NCI-H146 treated with DMSO at 0.1 percent for 48 hours (cell line): ENCODE measurements at regions not wholly inside any gene's neighbourhood (a gene's known extent, or its start where the extent isn't known, plus 50 kb on each side); places are given as distances from the start of the nearest gene placed in this dataset.
A peak's percentile ranks its signal among the peaks of the same experiment; 100 is the strongest.

ENCODE experiments used
- DNase-seq: peaks from one replicate; lab custom pipeline; 2025; ENCODE audit not compliant: unreplicated experiment; lab: John Stamatoyannopoulos, UW

GRCh38 chr21:38734646-38735365, 70.9 kb upstream of the ETS2 start:
- DNase-seq, result no peak

GRCh38 chr21:38735626-38736206, 70.0 kb upstream of the ETS2 start:
- DNase-seq, result no peak

GRCh38 chr21:38740090-38740489, 65.6 kb upstream of the ETS2 start:
- peak; percentile 6 for DNase-seq

DNA sequence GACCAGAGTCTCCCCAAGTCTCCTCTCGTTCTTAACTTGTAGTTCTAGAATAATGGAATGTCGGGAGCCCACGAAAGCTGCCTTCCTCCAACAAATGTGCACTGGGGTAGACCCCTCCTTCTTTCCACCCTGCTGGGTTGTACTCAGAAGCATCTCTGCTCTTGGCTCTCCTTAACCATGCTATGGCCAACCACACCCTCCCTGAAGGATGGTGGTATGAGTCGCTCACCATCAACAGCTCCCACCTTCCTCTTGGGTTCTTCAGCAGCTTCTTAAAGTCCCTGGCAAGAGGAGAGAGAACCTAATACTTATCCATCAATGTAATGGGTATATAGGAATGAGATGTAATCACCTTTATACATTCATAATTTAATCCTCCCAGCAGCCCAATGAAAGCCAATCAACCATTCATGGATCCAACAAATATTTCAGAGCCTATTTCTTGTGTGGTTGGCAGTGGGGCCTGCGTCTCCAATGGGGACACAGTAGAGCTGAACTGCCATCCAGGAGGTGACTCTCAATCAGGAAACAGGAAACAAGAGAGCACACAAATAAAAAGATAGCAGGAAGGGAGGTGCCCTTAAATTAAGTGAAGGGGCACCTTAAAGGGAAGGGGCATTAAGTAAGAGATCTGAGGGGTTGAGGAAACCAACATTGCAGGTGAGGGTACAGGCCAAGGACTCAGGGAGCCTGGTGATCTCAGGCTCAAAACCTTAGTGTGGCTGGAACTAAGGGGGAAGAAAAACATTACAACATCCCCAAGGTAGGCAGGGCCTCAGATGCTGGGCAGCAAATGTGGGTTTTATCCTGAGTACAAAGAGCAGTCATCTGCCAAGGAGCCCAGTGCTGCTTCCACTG, 64.4 kb upstream of the ETS2 start:
- no peak for DNase-seq

- no peak for DNase-seq
Observed at GRCh38 chr21:38741950-38742256, 63.8 kb upstream of the ETS2 start.

- DNase-seq, result no peak
Observed at GRCh38 chr21:38742580-38743260, 63.0 kb upstream of the ETS2 start.

DNA sequence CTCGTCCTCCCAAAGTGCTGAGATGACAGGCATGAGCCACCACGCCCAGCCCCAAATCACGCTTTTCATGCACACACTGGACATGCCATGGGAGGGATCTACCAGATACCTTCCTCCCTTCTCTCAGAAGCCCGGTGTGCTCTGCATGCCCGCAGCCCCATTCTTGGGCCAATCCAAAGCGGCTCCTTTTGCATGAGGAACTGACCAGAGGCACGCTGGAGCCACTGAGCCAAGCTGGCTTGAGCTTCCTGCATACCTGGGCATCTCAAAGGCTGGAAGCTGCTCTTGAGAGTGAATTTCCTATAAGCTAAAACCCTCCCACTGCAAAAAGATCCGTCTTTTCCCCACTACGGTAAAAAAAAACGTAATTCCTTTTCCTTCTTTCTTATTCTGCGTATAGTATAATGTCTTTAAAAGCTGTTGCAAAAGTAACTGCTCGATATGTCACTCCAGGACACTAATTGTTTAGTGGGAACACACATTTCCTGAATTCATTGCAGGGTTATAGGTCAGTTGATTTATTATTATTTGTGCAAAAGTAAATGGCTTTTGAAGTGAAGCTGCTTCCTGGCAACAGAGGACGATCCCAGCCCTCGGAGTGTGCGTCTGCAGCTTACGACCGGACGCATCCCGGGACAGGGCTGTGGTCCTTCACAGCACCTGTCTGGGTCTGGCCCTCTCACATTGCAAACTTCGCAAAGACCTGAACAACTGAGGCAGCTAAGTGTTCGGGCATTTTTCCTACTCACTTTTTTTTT, 61.8 kb upstream of the ETS2 start:
- peak; percentile 25 for DNase-seq

DNA sequence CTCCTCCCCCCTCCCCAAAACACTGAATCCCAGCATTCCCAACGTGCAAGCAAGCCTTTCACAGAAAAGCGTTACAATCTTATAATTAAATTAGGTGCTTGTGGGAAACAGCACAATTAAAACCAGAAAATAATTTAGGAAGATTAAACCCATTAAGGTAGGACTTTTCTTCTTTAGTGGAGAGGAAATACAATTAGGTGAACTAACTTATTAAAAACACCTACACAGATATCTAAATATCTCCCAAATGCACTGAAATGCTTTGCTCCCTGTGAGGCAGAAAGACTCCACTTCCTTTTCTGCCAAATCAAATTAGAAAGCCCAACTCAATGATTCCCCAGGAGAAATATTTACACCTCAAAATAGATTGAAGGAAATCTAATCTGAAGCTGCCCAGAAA, 60.9 kb upstream of the ETS2 start:
- no peak for DNase-seq

DNA sequence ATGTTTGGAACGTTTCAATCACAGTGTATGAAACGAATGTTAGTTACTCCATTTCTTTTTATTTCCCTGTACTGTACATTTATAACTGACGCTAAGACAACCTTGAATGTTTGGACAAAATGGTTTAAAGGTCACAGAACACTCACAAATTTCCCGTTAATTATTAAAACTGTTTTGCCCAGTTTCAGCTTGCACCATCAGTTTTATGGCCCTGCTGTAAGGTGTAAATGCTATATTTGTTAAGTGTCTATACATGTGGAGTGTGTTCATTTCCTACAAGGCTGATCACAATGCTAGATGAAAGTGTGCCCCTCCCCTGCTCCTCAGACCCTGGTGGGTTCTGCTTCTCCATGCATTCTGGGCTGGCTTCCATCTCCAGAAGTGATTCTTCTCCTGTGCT, 57.9 kb upstream of the ETS2 start:
- no peak for DNase-seq

GRCh38 chr21:38751379-38752050, 54.2 kb upstream of the ETS2 start:
- no peak for DNase-seq

- DNase-seq, result no peak
Observed at GRCh38 chr21:38752051-38752505, 53.7 kb upstream of the ETS2 start.

DNA sequence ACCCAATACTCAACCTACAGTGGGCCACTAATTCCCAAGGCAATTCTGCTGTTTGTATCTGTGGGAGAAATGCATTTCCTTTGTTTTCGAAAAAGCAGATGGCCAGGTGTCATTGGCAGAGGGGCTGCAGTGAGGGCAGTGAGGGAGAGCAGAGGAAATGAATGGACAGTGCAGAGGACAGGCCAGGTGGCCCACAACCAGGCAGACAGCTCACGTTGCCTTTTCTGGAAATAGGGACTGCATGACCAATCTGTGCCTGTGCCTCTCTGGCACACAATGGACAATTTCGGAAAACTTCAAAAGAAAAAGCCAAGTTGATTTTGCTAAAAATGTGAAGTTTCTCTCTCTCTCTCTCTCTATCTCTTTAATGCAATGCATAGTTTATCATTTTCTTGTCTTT, 52.6 kb upstream of the ETS2 start:
- no peak for DNase-seq

GRCh38 chr21:38753557-38753971, 52.2 kb upstream of the ETS2 start:
- DNase-seq, result no peak
